ENCODE measurements at regions not wholly inside any gene's neighbourhood (a gene's known extent, or its start where the extent isn't known, plus 50 kb on each side); places are given as distances from the start of the nearest gene placed in this dataset.

- Histone ChIP-seq H3K27me3 (no peaks in the 10 kb centered on the region), H3K9me3 (no peaks in the 10 kb centered on the region), H3K4me3 (no peak overlapping the region), H3K27ac (no peak overlapping the region), H3K4me1 (no peaks in the 10 kb centered on the region), H3K36me3 (no peaks in the 10 kb centered on the region)
- intact Hi-C loops (cut with DNase I): no loop called here
- DNase-seq (no peak), ATAC-seq (no peak)
- TF ChIP-seq CTCF (IDR thresholded peaks at IDR 0.05) (no peak), POLR2A (IDR thresholded peaks at IDR 0.05) (no peak)
- WGBS (ENCODE audit: insufficient coverage, low coverage, low lambda C conversion rate, missing lambda C conversion rate): 48% methylated on average over 4 of the region's 4 CpGs
Measured at GRCh38 chr15:85984241-85984640, 95.4 kb upstream of the AGBL1 start.

- 76% methylated on average over 4 of the region's 4 CpGs for WGBS (ENCODE audit: insufficient coverage, low coverage, low lambda C conversion rate, missing lambda C conversion rate)
- H3K27me3 ChIP-seq: no peaks in the 10 kb centered on the region
- H3K4me3 ChIP-seq: no peak overlapping the region
- H3K36me3 ChIP-seq: no peaks in the 10 kb centered on the region
- no peak for ATAC-seq
- no peak overlapping the region for H3K27ac ChIP-seq
- no peaks in the 10 kb centered on the region for H3K4me1 ChIP-seq
- intact Hi-C loops (cut with DNase I): no loop called here
- TF ChIP-seq CTCF (IDR thresholded peaks at IDR 0.05) (no peak), POLR2A (IDR thresholded peaks at IDR 0.05) (no peak)
- DNase-seq: no peak
- no peaks in the 10 kb centered on the region for H3K9me3 ChIP-seq
Measured at GRCh38 chr15:85986116-85986515, 93.6 kb upstream of the AGBL1 start.

GRCh38 chr15:85986741-85987140, 92.9 kb upstream of the AGBL1 start:
- ATAC-seq: no peak
- intact Hi-C loops (cut with DNase I): no loop called here
- Histone ChIP-seq H3K4me1 (no peaks in the 10 kb centered on the region), H3K4me3 (no peak overlapping the region), H3K27ac (no peak overlapping the region), H3K9me3 (no peaks in the 10 kb centered on the region), H3K36me3 (no peaks in the 10 kb centered on the region), H3K27me3 (no peaks in the 10 kb centered on the region)
- WGBS (ENCODE audit: insufficient coverage, low coverage, low lambda C conversion rate, missing lambda C conversion rate): 58% methylated on average over 4 of the region's 4 CpGs
- TF ChIP-seq CTCF (IDR thresholded peaks at IDR 0.05): no peak
- no peak for TF ChIP-seq POLR2A (IDR thresholded peaks at IDR 0.05)
- no peak for DNase-seq

GRCh38 chr15:85988741-85989140, 90.9 kb upstream of the AGBL1 start:
- no peak for ATAC-seq
- no peaks in the 10 kb centered on the region for H3K27me3 ChIP-seq

More at GRCh38 chr15:85988741-85989140, 90.9 kb upstream of the AGBL1 start:
- no peak overlapping the region for H3K4me3 ChIP-seq
- intact Hi-C loops (cut with DNase I): no loop called here
- TF ChIP-seq CTCF (IDR thresholded peaks at IDR 0.05) (no peak), POLR2A (IDR thresholded peaks at IDR 0.05) (no peak)
- no peak for DNase-seq
- no peaks in the 10 kb centered on the region for H3K9me3 ChIP-seq
- H3K36me3 ChIP-seq: no peaks in the 10 kb centered on the region
- H3K27ac ChIP-seq: no peak overlapping the region
- H3K4me1 ChIP-seq: no peaks in the 10 kb centered on the region
- 48% methylated on average over 4 of the region's 5 CpGs for WGBS (ENCODE audit: insufficient coverage, low coverage, low lambda C conversion rate, missing lambda C conversion rate)

Data from right lobe of liver (tissue), 6 donors.